CD14-positive monocyte (primary cell): ENCODE measurements at regions not wholly inside any gene's neighbourhood (a gene's known extent, or its start where the extent isn't known, plus 50 kb on each side); places are given as distances from the start of the nearest gene placed in this dataset.

Experiments
- DNase-seq, 3 donors: peaks; one replicate each; pipeline ENCODE4 v3.0.0-alpha.2; 2011 to 2022
- H2AFZ ChIP-seq: 2 replicates; pipeline ENCODE4 v1.6.0; 2012; ENCODE audit warnings: mild to moderate bottlenecking, low read depth, low read length, inconsistent platforms; ENCODE audit not compliant: insufficient read depth, poor library complexity, severe bottlenecking
- H3K27ac ChIP-seq, 2 donors: 1 replicate in 1 of 2; 2 replicates in 1 of 2; pipeline ENCODE4 v1.5.1; 2012 to 2013; ENCODE audit warnings: low read length in 2 of 2, control low read depth in 1 of 2, inconsistent platforms in 1 of 2, low read depth in 1 of 2, mild to moderate bottlenecking in 1 of 2
- H3K27me3 ChIP-seq, 2 donors: one replicate each; pipeline versions ENCODE4 v1.6.0 to v1.6.1; 2011 to 2013; ENCODE audit warnings: low read length in 2 of 2; ENCODE audit not compliant: control insufficient read depth in 2 of 2, insufficient read depth in 2 of 2
- H3K36me3 ChIP-seq, 2 donors: replicated peaks in 1 of 2; 1 replicate in 1 of 2; 2 replicates in 1 of 2; pipeline versions ENCODE4 v1.5.1 to v1.6.1; 2012 to 2013; ENCODE audit warnings: low read length in 2 of 2, control low read depth in 1 of 2, inconsistent platforms in 1 of 2, mild to moderate bottlenecking in 1 of 2; ENCODE audit not compliant: insufficient read depth in 2 of 2, control insufficient read depth in 1 of 2
- H3K4me1 ChIP-seq, 2 donors: 1 replicate in 1 of 2; 2 replicates in 1 of 2; pipeline versions ENCODE4 v1.5.1 to v1.6.1; 2012 to 2013; ENCODE audit warnings: low read length in 2 of 2, control low read depth in 1 of 2, inconsistent platforms in 1 of 2, mild to moderate bottlenecking in 1 of 2, moderate library complexity in 1 of 2; ENCODE audit not compliant: insufficient read depth in 2 of 2, control insufficient read depth in 1 of 2
- H3K4me2 ChIP-seq: replicated peaks from 2 replicates; pipeline ENCODE3; 2012; ENCODE audit warnings: low read length, moderate library complexity, mild to moderate bottlenecking; ENCODE audit not compliant: poor library complexity, severe bottlenecking; ENCODE audit errors: extremely low read depth
- H3K4me3 ChIP-seq, 3 experiments: fragments of 200-600 bp in 1 of 3; sonication (generic) in 1 of 3; replicated peaks in 1 of 3; 1 replicate in 2 of 3; 2 replicates in 1 of 3; pipeline ENCODE4 v1.5.1; 2011 to 2013; ENCODE audit warnings: low read length in 3 of 3, mild to moderate bottlenecking in 3 of 3, control low read depth in 2 of 3, low read depth in 2 of 3, inconsistent platforms in 1 of 3, moderate library complexity in 1 of 3
- H3K79me2 ChIP-seq: 2 replicates; pipeline ENCODE4 v1.6.0; 2012; ENCODE audit warnings: mild to moderate bottlenecking, control low read depth, inconsistent platforms, low read length, moderate library complexity; ENCODE audit not compliant: insufficient read depth
- H3K9ac ChIP-seq: 2 replicates; pipeline ENCODE4 v1.6.0; 2017; ENCODE audit warnings: low read length, mild to moderate bottlenecking; ENCODE audit not compliant: insufficient read depth, poor library complexity, severe bottlenecking
- H3K9me3 ChIP-seq, 2 donors: replicated peaks in 1 of 2; 1 replicate in 1 of 2; 2 replicates in 1 of 2; pipeline versions ENCODE4 v1.5.1 to v1.6.1; 2012 to 2013; ENCODE audit warnings: low read length in 2 of 2, control low read depth in 1 of 2; ENCODE audit not compliant: control insufficient read depth in 1 of 2, insufficient read depth in 1 of 2
- H4K20me1 ChIP-seq: 2 replicates; pipeline ENCODE4 v1.6.0; 2012; ENCODE audit warnings: mild to moderate bottlenecking, low read length, control low read depth, moderate library complexity; ENCODE audit not compliant: insufficient read depth
- H3K27ac Mint-ChIP-seq, 7 donors: one replicate each; pipeline ENCODE4 v1.8.0; 2020; ENCODE audit warnings: mild to moderate bottlenecking in 7 of 7, mixed read lengths in 7 of 7, moderate library complexity in 6 of 7, inconsistent platforms in 2 of 7
- H3K27me3 Mint-ChIP-seq, 3 donors: one replicate each; pipeline ENCODE4 v1.8.0; 2021 to 2022; ENCODE audit warnings: low read depth in 3 of 3, mild to moderate bottlenecking in 3 of 3, mixed read lengths in 3 of 3, moderate library complexity in 3 of 3, inconsistent platforms in 1 of 3
- H3K36me3 Mint-ChIP-seq, 2 donors: one replicate each; pipeline ENCODE4 v1.8.0; 2020; ENCODE audit warnings: mixed read lengths in 2 of 2, inconsistent platforms in 1 of 2, mild to moderate bottlenecking in 1 of 2
- H3K4me1 Mint-ChIP-seq: one replicate; pipeline ENCODE4 v1.8.0; 2020; ENCODE audit warnings: mild to moderate bottlenecking, mixed read lengths
- H3K4me3 Mint-ChIP-seq, 2 donors: one replicate each; pipeline ENCODE4 v1.8.0; 2020; ENCODE audit warnings: mild to moderate bottlenecking in 2 of 2, mixed read lengths in 2 of 2, moderate library complexity in 1 of 2
- H3K9me3 Mint-ChIP-seq, 7 donors: one replicate each; pipeline ENCODE4 v1.8.0; 2020 to 2022; ENCODE audit warnings: mixed read lengths in 7 of 7, mild to moderate bottlenecking in 6 of 7, moderate library complexity in 6 of 7, inconsistent platforms in 2 of 7
- WGBS: methylation state at CpG from one replicate; pipeline ENCODE4 v1.1.5; 2013; ENCODE audit warnings: missing lambda C conversion rate; ENCODE audit not compliant: insufficient coverage; 5-methylcytosine and 5-hydroxymethylcytosine counted together
- intact Hi-C, 2 donors: fragments of 100-400 bp; cut with micrococcal nuclease; formaldehyde crosslinking; loops; one replicate each; pipeline versions ENCODE4 v1.15.0 to v1.15.1; 2023
- TF ChIP-seq, protein P1 (sequence below): fragments of 200-600 bp; IDR thresholded peaks from one replicate; pipeline ENCODE4 v1.8.0; 2022; ENCODE audit warnings: antibody characterized with exemption, mild to moderate bottlenecking

- H3K36me3 ChIP-seq: no peaks in the 10 kb centered on the region
- no peak overlapping the region for H3K4me2 ChIP-seq
- H3K4me1 Mint-ChIP-seq: no peaks in the 10 kb centered on the region
- no peak overlapping the region for H3K4me3 Mint-ChIP-seq
- no peak overlapping the region for H2AFZ ChIP-seq
- intact Hi-C loops: no loop called here
- H3K27ac ChIP-seq: no peak overlapping the region
- TF ChIP-seq, protein P1, sequence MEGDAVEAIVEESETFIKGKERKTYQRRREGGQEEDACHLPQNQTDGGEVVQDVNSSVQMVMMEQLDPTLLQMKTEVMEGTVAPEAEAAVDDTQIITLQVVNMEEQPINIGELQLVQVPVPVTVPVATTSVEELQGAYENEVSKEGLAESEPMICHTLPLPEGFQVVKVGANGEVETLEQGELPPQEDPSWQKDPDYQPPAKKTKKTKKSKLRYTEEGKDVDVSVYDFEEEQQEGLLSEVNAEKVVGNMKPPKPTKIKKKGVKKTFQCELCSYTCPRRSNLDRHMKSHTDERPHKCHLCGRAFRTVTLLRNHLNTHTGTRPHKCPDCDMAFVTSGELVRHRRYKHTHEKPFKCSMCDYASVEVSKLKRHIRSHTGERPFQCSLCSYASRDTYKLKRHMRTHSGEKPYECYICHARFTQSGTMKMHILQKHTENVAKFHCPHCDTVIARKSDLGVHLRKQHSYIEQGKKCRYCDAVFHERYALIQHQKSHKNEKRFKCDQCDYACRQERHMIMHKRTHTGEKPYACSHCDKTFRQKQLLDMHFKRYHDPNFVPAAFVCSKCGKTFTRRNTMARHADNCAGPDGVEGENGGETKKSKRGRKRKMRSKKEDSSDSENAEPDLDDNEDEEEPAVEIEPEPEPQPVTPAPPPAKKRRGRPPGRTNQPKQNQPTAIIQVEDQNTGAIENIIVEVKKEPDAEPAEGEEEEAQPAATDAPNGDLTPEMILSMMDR: no peak
- H3K27me3 Mint-ChIP-seq: no peaks in the 10 kb centered on the region
- H3K4me1 ChIP-seq: no peaks in the 10 kb centered on the region
- no peak overlapping the region for H3K9ac ChIP-seq
- no peaks in the 10 kb centered on the region for H3K79me2 ChIP-seq
- DNase-seq: no peak
- H3K27ac Mint-ChIP-seq: no peak overlapping the region
- no peaks in the 10 kb centered on the region for H3K36me3 Mint-ChIP-seq
- peaks cover 0 to 2% (median 0%) of the 10 kb centered on the region in 7 donors for H3K9me3 Mint-ChIP-seq
- no peaks in the 10 kb centered on the region for H3K27me3 ChIP-seq
- no peak overlapping the region for H3K4me3 ChIP-seq
- H4K20me1 ChIP-seq: no peaks in the 10 kb centered on the region
- WGBS: 86% methylated on average over 1 of the region's 1 CpG
- no peaks in the 10 kb centered on the region for H3K9me3 ChIP-seq
Measured at GRCh38 chr15:87602371-87602770, 654.2 kb downstream of the NTRK3 start.

DNA sequence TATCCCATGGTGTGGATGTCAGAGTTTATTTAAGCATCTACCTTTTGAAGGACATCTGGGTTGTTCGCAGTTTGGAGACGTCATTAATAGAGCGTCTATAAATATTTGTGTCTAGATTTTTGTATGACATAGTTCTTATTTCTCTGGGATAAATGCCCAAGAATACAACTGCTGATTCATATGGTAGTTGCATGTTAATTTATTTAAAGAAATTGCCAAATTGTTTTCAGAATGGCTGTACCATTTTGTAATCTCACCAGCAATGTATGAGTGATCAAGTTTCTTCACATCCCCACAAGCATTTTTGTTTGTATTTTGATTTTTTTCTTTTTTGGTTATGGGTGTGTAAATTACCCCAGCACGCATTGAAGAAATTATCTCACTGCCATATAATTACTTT is 656.9 kb downstream of the NTRK3 start:
- H3K36me3 ChIP-seq: no peaks in the 10 kb centered on the region
- H3K27ac ChIP-seq: no peak overlapping the region
- no peaks in the 10 kb centered on the region for H3K9me3 ChIP-seq
- Mint-ChIP-seq H3K4me3 (no peak overlapping the region), H3K27ac (no peak overlapping the region), H3K36me3 (no peaks in the 10 kb centered on the region), H3K27me3 (no peaks in the 10 kb centered on the region), H3K4me1 (no peaks in the 10 kb centered on the region), H3K9me3 (peaks cover 0 to 2% (median 0%) of the 10 kb centered on the region in 7 donors)
- no peak overlapping the region for H2AFZ ChIP-seq
- H3K79me2 ChIP-seq: no peaks in the 10 kb centered on the region
- no peak overlapping the region for H3K4me3 ChIP-seq
- TF ChIP-seq, protein P1: no peak
- no peak for DNase-seq
- no peaks in the 10 kb centered on the region for H3K4me1 ChIP-seq
- WGBS: 100% methylated on average over 1 of the region's 4 CpGs
- H3K4me2 ChIP-seq: no peak overlapping the region
- no peak overlapping the region for H3K9ac ChIP-seq
- H3K27me3 ChIP-seq: no peaks in the 10 kb centered on the region
- no peaks in the 10 kb centered on the region for H4K20me1 ChIP-seq
- intact Hi-C loops: no loop called here
